Body of pancreas (tissue), 4 donors: ENCODE measurements at regions not wholly inside any gene's neighbourhood (a gene's known extent, or its start where the extent isn't known, plus 50 kb on each side); places are given as distances from the start of the nearest gene placed in this dataset.

Experiments used
- ATAC-seq: fragments of 150-250 bp; one replicate; pipeline ENCODE4 v1.9.1; 2016
- DNase-seq, 4 donors: peaks; one replicate each; pipeline ENCODE4 v3.0.0-alpha.2; 2019
- H3K27ac ChIP-seq, 4 donors: fragments of 200-600 bp; sonication (generic); 1 replicate in 3 of 4; 2 replicates in 1 of 4; pipeline versions ENCODE4 v1.5.1 to v1.6.1; 2016 to 2019; ENCODE audit warnings: mild to moderate bottlenecking in 1 of 4, mixed read lengths in 1 of 4, moderate library complexity in 1 of 4
- H3K27me3 ChIP-seq, 2 donors: fragments of 200-600 bp; sonication (generic); one replicate each; pipeline ENCODE4 v1.6.0; 2016; ENCODE audit warnings: mild to moderate bottlenecking in 1 of 2
- H3K36me3 ChIP-seq, 2 donors: fragments of 200-600 bp; sonication (generic); replicated peaks in 1 of 2; 2 replicates each; pipeline ENCODE4 v1.5.1; 2016; ENCODE audit warnings: low read depth in 2 of 2; ENCODE audit not compliant: insufficient read depth in 1 of 2
- H3K4me1 ChIP-seq: fragments of 200-600 bp; sonication (generic); one replicate; pipeline ENCODE4 v1.6.0; 2016
- H3K4me3 ChIP-seq, 2 donors: fragments of 200-600 bp; sonication (generic); 1 replicate in 1 of 2; 2 replicates in 1 of 2; pipeline ENCODE4 v1.5.1; 2016 to 2019
- H3K9me3 ChIP-seq, 3 donors: fragments of 200-600 bp; sonication (generic); 1 replicate in 2 of 3; 2 replicates in 1 of 3; pipeline ENCODE4 v1.5.1; 2016
- POLR2A ChIP-seq, 3 donors: fragments of 450-650 bp; IDR thresholded peaks; one replicate each; pipeline ENCODE4 v1.6.1; 2016; ENCODE audit warnings: antibody characterized with exemption in 3 of 3, mild to moderate bottlenecking in 2 of 3
- WGBS, 2 donors: methylation state at CpG; one replicate each; pipeline ENCODE4 v1.1.5; 2017; 5-methylcytosine and 5-hydroxymethylcytosine counted together
- intact Hi-C: fragments of 100-400 bp; cut with DNase I; formaldehyde crosslinking; loops from one replicate; pipeline ENCODE4 v1.15.1; 2023
- TF ChIP-seq, protein P1 (sequence below), 7 experiments: fragments of 450-650 bp in 4 of 7; fragments of 200-600 bp in 3 of 7; sonication (generic) in 3 of 7; IDR thresholded peaks; one replicate each; pipeline ENCODE4 v1.5.1; 2016 to 2019; ENCODE audit warnings: antibody characterized with exemption in 7 of 7

- no peak overlapping the region for H3K27ac ChIP-seq
- no peak overlapping the region for H3K4me3 ChIP-seq
- no peaks in the 10 kb centered on the region for H3K4me1 ChIP-seq
- intact Hi-C loops = no loop called here
- DNase-seq (no peak), ATAC-seq (no peak)
- H3K9me3 ChIP-seq = no peaks in the 10 kb centered on the region
- H3K36me3 ChIP-seq = no peaks in the 10 kb centered on the region
- H3K27me3 ChIP-seq = no peaks in the 10 kb centered on the region
- TF ChIP-seq POLR2A (IDR thresholded peaks at IDR 0.05) = no peak
- TF ChIP-seq, protein P1, sequence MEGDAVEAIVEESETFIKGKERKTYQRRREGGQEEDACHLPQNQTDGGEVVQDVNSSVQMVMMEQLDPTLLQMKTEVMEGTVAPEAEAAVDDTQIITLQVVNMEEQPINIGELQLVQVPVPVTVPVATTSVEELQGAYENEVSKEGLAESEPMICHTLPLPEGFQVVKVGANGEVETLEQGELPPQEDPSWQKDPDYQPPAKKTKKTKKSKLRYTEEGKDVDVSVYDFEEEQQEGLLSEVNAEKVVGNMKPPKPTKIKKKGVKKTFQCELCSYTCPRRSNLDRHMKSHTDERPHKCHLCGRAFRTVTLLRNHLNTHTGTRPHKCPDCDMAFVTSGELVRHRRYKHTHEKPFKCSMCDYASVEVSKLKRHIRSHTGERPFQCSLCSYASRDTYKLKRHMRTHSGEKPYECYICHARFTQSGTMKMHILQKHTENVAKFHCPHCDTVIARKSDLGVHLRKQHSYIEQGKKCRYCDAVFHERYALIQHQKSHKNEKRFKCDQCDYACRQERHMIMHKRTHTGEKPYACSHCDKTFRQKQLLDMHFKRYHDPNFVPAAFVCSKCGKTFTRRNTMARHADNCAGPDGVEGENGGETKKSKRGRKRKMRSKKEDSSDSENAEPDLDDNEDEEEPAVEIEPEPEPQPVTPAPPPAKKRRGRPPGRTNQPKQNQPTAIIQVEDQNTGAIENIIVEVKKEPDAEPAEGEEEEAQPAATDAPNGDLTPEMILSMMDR (IDR thresholded peaks at IDR 0.05) = no peak
Observed at GRCh38 chr4:129570326-129570725, 474.4 kb downstream of the C4orf33 start.

- 38 to 41% methylated on average over 6 of the region's 6 CpGs for WGBS, 2 donors
- Histone ChIP-seq H3K27ac (no peak overlapping the region), H3K4me3 (no peak overlapping the region), H3K27me3 (no peaks in the 10 kb centered on the region), H3K9me3 (no peaks in the 10 kb centered on the region), H3K4me1 (no peaks in the 10 kb centered on the region), H3K36me3 (no peaks in the 10 kb centered on the region)
- intact Hi-C loops = no loop called here
- TF ChIP-seq POLR2A (IDR thresholded peaks at IDR 0.05) = no peak
- TF ChIP-seq, protein P1 (IDR thresholded peaks at IDR 0.05) = no peak
- ATAC-seq (no peak), DNase-seq (no peak)
Observed at GRCh38 chr4:129578336-129578735, 482.4 kb downstream of the C4orf33 start.

GRCh38 chr4:129581305-129581704 lies 485.4 kb downstream of the C4orf33 start:
- Histone ChIP-seq H3K4me1 (no peaks in the 10 kb centered on the region), H3K27ac (no peak overlapping the region), H3K9me3 (no peaks in the 10 kb centered on the region), H3K27me3 (no peaks in the 10 kb centered on the region), H3K36me3 (no peaks in the 10 kb centered on the region), H3K4me3 (no peak overlapping the region)
- DNase-seq (no peak), ATAC-seq (no peak)
- intact Hi-C loops = no loop called here
- TF ChIP-seq, protein P1 (IDR thresholded peaks at IDR 0.05) = no peak
- no peak for TF ChIP-seq POLR2A (IDR thresholded peaks at IDR 0.05)
- WGBS, 2 donors = 63 to 66% methylated on average over 1 of the region's 1 CpG

GRCh38 chr4:129583868-129584267 lies 487.9 kb downstream of the C4orf33 start:
- Histone ChIP-seq H3K4me3 (no peak overlapping the region), H3K27ac (no peak overlapping the region), H3K9me3 (no peaks in the 10 kb centered on the region), H3K27me3 (no peaks in the 10 kb centered on the region), H3K4me1 (no peaks in the 10 kb centered on the region), H3K36me3 (no peaks in the 10 kb centered on the region)
- peak in 1 of 4 donors; percentile 4 for DNase-seq
- TF ChIP-seq, protein P1 (IDR thresholded peaks at IDR 0.05) = no peak
- TF ChIP-seq POLR2A (IDR thresholded peaks at IDR 0.05) = no peak
- no peak for ATAC-seq
- intact Hi-C loops = no loop called here
- 34 to 50% methylated on average over 2 of the region's 2 CpGs for WGBS, 2 donors

DNA sequence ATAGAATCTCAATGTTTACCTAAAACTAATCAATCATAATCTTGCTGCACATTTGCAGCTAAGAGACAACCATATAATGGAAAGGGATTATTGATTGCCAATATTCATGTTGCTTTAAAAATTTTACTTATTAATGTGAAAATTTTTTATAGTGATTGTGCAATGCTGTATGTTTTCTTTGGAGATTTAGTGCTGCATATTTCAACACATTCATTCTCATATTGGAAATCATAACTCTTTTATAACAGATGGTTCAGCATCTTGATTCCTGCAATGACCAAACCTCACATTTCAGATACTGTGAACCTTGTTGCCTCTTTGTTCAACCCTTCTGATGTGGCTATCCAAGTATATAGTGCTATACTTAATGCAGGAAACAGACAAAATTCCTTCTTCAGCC lies 502.6 kb downstream of the C4orf33 start:
- Histone ChIP-seq H3K4me3 (no peak overlapping the region), H3K36me3 (no peaks in the 10 kb centered on the region), H3K27me3 (no peaks in the 10 kb centered on the region), H3K27ac (no peak overlapping the region), H3K9me3 (no peaks in the 10 kb centered on the region), H3K4me1 (no peaks in the 10 kb centered on the region)
- no peak for DNase-seq
- intact Hi-C loops = no loop called here
- ATAC-seq = no peak
- TF ChIP-seq, protein P1 (IDR thresholded peaks at IDR 0.05) = no peak
- no peak for TF ChIP-seq POLR2A (IDR thresholded peaks at IDR 0.05)
